ENCODE measurements at regions not wholly inside any gene's neighbourhood (a gene's known extent, or its start where the extent isn't known, plus 50 kb on each side); places are given as distances from the start of the nearest gene placed in this dataset.

DNA sequence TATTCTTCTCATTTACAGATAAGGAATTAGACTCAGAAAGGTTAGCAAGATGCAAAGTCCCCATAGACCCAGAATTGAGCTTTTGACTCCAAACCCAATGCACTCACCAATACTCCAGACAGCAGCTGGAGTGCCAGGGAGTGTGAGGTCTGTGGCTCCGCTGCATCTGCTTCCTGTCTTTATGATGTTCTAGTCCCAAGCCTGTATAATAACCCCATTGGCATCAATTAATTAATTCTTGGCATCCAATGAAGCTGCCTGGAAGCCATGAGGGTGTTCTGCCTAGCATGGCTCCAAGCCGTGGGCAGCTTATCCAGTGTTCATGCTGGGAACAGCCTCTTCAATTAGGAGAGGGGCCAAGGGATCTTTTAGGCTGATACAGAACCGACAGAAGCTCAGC is 188.7 kb downstream of the GIPC2 start:
- TF ChIP-seq, protein P1, sequence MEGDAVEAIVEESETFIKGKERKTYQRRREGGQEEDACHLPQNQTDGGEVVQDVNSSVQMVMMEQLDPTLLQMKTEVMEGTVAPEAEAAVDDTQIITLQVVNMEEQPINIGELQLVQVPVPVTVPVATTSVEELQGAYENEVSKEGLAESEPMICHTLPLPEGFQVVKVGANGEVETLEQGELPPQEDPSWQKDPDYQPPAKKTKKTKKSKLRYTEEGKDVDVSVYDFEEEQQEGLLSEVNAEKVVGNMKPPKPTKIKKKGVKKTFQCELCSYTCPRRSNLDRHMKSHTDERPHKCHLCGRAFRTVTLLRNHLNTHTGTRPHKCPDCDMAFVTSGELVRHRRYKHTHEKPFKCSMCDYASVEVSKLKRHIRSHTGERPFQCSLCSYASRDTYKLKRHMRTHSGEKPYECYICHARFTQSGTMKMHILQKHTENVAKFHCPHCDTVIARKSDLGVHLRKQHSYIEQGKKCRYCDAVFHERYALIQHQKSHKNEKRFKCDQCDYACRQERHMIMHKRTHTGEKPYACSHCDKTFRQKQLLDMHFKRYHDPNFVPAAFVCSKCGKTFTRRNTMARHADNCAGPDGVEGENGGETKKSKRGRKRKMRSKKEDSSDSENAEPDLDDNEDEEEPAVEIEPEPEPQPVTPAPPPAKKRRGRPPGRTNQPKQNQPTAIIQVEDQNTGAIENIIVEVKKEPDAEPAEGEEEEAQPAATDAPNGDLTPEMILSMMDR (IDR thresholded peaks at IDR 0.05): no peak
- no peak for TF ChIP-seq POLR2A (IDR thresholded peaks at IDR 0.05)

Measured in testis (tissue), 2 donors.